GM19043 (cell line): ENCODE measurements at regions not wholly inside any gene's neighbourhood (a gene's known extent, or its start where the extent isn't known, plus 50 kb on each side); places are given as distances from the start of the nearest gene placed in this dataset.

ENCODE experiments used
- ATAC-seq: cut with Tn5 transposase; IDR thresholded peaks from one replicate; pipeline ENCODE4 v1.9.1; 2021; ENCODE audit warnings: low read depth; ENCODE audit not compliant: unreplicated experiment

GRCh38 chr2:212644195-212644837 lies 105.7 kb upstream of the ERBB4 start:
- ATAC-seq = no peak

DNA sequence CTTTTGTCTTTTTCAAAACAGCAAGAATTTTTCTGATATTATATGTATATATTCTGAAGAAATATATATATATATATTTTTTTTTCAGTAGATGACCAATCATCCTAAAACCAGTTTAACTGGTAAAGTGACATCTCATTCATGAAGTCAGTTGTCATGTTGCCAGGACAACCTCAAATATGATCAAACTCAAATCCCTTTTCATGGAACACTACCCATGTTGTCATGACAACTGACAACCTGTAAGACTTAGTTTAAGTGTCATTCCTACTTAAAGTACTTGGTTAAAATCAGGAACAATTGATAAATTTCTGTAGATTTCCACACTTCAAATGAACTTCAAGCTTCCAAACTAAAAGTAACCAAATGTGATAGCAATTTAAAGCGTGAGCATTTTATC lies 101.8 kb upstream of the ERBB4 start:
- ATAC-seq = no peak

GRCh38 chr2:212638694-212639093 lies 100.1 kb upstream of the ERBB4 start:
- ATAC-seq = no peak

- no peak for ATAC-seq
These were observed 90.0 kb upstream of the ERBB4 start for GRCh38 chr2:212628586-212628985.

GRCh38 chr2:212626371-212626918 lies 87.8 kb upstream of the ERBB4 start:
- no peak for ATAC-seq

- ATAC-seq = no peak
These were observed 81.4 kb upstream of the ERBB4 start for GRCh38 chr2:212619954-212620353.

GRCh38 chr2:212618636-212619035 lies 80.0 kb upstream of the ERBB4 start:
- no peak for ATAC-seq

- no peak for ATAC-seq
These were observed 72.3 kb upstream of the ERBB4 start for GRCh38 chr2:212610872-212611425.

DNA sequence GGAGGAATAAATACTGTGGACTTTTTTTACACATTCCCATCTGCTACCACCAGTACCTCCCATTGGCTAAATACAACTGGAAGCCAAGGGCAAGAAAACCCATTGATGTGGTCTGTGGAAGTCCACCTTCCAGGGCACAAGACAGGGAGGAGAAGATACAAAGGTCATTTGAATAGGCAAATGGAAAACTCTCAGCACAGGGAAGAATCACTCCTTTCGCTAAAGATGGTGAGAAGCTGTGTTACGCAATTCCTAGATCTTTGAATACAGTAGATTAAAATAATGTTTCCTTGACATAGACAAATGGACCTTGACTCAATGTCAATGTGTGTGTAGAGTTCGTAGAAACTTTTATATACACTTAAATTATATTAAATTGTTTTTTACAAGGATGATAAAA lies 70.9 kb upstream of the ERBB4 start:
- ATAC-seq = no peak

DNA sequence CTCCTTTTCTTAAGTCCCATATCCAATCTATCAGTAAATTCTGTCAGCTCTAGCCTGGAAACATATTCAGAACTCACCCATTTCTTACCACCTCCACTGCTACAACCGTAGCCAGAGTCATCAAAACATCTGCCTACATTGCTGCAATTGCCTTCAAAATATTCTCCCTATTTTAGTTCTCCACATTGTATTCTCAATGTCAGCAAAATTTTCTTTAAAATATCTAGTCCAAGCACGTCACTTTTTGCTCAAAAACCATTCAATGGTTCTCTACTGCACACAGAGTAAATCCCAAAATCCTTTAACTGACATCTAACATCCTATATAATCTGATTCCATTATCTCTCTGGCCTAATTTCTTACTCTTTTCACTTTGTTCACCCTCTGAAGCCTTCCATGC lies 68.5 kb upstream of the ERBB4 start:
- no peak for ATAC-seq

- ATAC-seq = no peak
These were observed 67.6 kb upstream of the ERBB4 start for GRCh38 chr2:212606232-212606631.

- no peak for ATAC-seq
These were observed 58.1 kb upstream of the ERBB4 start for GRCh38 chr2:212596688-212597087.

- no peak for ATAC-seq
These were observed 57.7 kb upstream of the ERBB4 start for GRCh38 chr2:212596276-212596675.

GRCh38 chr2:212595036-212595654 lies 56.5 kb upstream of the ERBB4 start:
- peak; percentile 59 for ATAC-seq

- no peak for ATAC-seq
These were observed 54.1 kb upstream of the ERBB4 start for GRCh38 chr2:212592695-212593094.
